Memory B cell (primary cell): ENCODE measurements at regions not wholly inside any gene's neighbourhood (a gene's known extent, or its start where the extent isn't known, plus 50 kb on each side); places are given as distances from the start of the nearest gene placed in this dataset.
A peak's percentile ranks its signal among the peaks of the same experiment; 100 is the strongest.

Experiments used
- ATAC-seq: fragments of 150-1000 bp; cut with Tn5 transposase; 2 replicates; pipeline ENCODE4 v1.10.0; 2021; ENCODE audit warnings: low read depth, mild to moderate bottlenecking, moderate library complexity
- DNase-seq, 2 donors: peaks; one replicate each; pipeline ENCODE4 v3.0.0; 2022; ENCODE audit warnings: low spot score in 2 of 2
- H3K27ac Mint-ChIP-seq: one replicate; pipeline ENCODE4 v1.8.0; 2022; ENCODE audit warnings: mild to moderate bottlenecking, moderate library complexity, mixed read lengths
- H3K27me3 Mint-ChIP-seq: one replicate; pipeline ENCODE4 v1.8.0; 2022; ENCODE audit warnings: mixed read lengths
- H3K36me3 Mint-ChIP-seq: one replicate; pipeline ENCODE4 v1.8.0; 2022; ENCODE audit warnings: mild to moderate bottlenecking, mixed read lengths
- H3K4me1 Mint-ChIP-seq: one replicate; pipeline ENCODE4 v1.8.0; 2022; ENCODE audit warnings: mixed read lengths
- H3K4me3 Mint-ChIP-seq: one replicate; pipeline ENCODE4 v1.8.0; 2022; ENCODE audit warnings: mild to moderate bottlenecking, moderate library complexity, mixed read lengths
- H3K9me3 Mint-ChIP-seq: one replicate; pipeline ENCODE4 v1.8.0; 2022; ENCODE audit warnings: mixed read lengths

DNA sequence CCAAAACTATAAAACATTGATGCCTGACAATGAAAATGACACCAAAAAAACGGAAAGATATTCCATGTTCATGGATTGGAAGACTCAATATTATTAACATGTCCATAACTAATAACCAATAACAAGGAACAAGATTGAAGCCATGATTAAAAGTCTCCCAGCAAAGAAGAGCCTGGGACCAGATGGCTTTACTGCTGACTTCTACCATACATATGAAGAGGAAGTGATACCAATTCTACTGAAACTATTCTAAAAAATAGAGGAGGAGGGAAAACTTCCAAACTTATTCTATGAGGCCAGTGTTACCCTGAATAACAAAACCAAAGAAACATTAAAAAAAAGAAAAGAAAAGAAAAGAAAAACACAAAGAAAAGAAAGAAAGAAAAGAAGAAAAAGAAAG, 54.6 kb upstream of the ATF7IP start:
- DNase-seq: no peak
- H3K4me1 Mint-ChIP-seq: peaks cover 33% of the 10 kb centered on the region

GRCh38 chr12:14313379-14314138, 51.9 kb upstream of the ATF7IP start:
- H3K4me3 Mint-ChIP-seq: no peak overlapping the region
- ATAC-seq: no peak
- peaks cover 21% of the 10 kb centered on the region for H3K4me1 Mint-ChIP-seq
- H3K9me3 Mint-ChIP-seq: peaks cover 11% of the 10 kb centered on the region
- peaks cover 6% of the 10 kb centered on the region for H3K36me3 Mint-ChIP-seq
- no peaks in the 10 kb centered on the region for H3K27me3 Mint-ChIP-seq
- no peak for DNase-seq
- H3K27ac Mint-ChIP-seq: no peak overlapping the region

More for the DNA sequence above, 54.6 kb upstream of the ATF7IP start:
- H3K36me3 Mint-ChIP-seq: peaks cover 9% of the 10 kb centered on the region
- no peak overlapping the region for H3K4me3 Mint-ChIP-seq
- no peaks in the 10 kb centered on the region for H3K27me3 Mint-ChIP-seq
- no peak overlapping the region for H3K27ac Mint-ChIP-seq
- peak; percentile 51 for ATAC-seq
- H3K9me3 Mint-ChIP-seq: peaks cover 14% of the 10 kb centered on the region

- peak overlapping the region; percentile 79 for H3K27ac Mint-ChIP-seq
- peaks cover 20% of the 10 kb centered on the region for H3K4me1 Mint-ChIP-seq
- peaks cover 11% of the 10 kb centered on the region for H3K9me3 Mint-ChIP-seq
- ATAC-seq: peak; percentile 81
- no peak overlapping the region for H3K4me3 Mint-ChIP-seq
- DNase-seq: no peak
- H3K36me3 Mint-ChIP-seq: peaks cover 6% of the 10 kb centered on the region
- H3K27me3 Mint-ChIP-seq: no peaks in the 10 kb centered on the region
Measured at GRCh38 chr12:14314801-14315200, 50.7 kb upstream of the ATF7IP start.

DNA sequence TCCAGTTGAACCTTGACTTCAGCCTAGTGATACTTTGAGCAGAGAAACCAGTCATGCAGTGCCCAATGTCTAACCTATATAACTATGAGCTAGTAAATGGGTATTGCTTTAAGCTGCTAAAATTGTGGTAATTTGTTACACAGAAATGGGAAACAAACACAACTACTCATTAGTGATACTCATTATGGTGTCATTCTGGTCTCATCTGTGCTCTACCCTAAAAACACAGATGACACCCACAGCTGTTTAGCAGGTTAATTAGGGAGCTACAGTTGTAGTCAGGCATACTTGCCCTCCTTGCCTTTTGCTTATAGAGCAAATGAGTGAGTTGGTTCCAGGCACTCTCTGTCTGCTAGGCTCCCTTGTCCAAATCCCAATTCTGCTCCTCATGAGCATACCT, 50.0 kb upstream of the ATF7IP start:
- no peak for DNase-seq

More for the DNA sequence above, 50.0 kb upstream of the ATF7IP start:
- Mint-ChIP-seq H3K27me3 (no peaks in the 10 kb centered on the region), H3K36me3 (peaks cover 6% of the 10 kb centered on the region), H3K9me3 (peaks cover 8% of the 10 kb centered on the region), H3K4me3 (no peak overlapping the region), H3K27ac (peak overlapping the region; percentile 49), H3K4me1 (peaks cover 15% of the 10 kb centered on the region)
- ATAC-seq: no peak
